Esophagus muscularis mucosa (tissue), 3 donors: ENCODE measurements at regions not wholly inside any gene's neighbourhood (a gene's known extent, or its start where the extent isn't known, plus 50 kb on each side); places are given as distances from the start of the nearest gene placed in this dataset.

Source experiments
- POLR2A ChIP-seq: fragments of 450-650 bp; IDR thresholded peaks from one replicate; pipeline ENCODE4 v1.6.1; 2017; ENCODE audit warnings: antibody characterized with exemption, moderate library complexity, mild to moderate bottlenecking, low read depth
- POLR2AphosphoS5 ChIP-seq, 2 donors: sonication (generic); formaldehyde crosslinking; IDR thresholded peaks; one replicate each; pipeline ENCODE4 v1.6.1; 2017; ENCODE audit warnings: antibody characterized with exemption in 2 of 2
- TF ChIP-seq, protein P1 (sequence below), 3 experiments: fragments of 200-600 bp in 2 of 3; fragments of 450-650 bp in 1 of 3; sonication (generic) in 2 of 3; IDR thresholded peaks; one replicate each; pipeline ENCODE4 v1.5.1; 2017 to 2019; ENCODE audit warnings: antibody characterized with exemption in 3 of 3, mild to moderate bottlenecking in 2 of 3, moderate library complexity in 1 of 3

DNA sequence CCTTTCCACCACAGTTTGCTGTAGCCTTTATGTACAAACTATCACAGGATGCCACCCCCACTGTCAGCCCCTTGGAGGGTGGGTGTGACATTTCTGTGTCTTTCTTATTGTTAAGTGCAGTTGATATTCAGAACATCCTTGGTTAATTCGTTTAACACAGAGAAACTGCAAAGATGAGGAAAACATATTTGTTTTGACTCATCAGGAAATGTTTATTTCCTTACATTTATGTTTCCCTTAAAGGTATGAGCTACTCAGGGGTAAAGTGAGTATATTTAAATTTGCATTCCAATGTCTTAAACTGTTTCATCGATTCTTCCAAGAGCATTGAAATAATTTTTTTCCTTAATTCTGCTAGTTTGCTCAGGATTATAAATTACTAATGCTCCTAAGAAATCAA lies 243.4 kb downstream of the RDH14 start:
- TF ChIP-seq POLR2A (no peak), POLR2AphosphoS5 (IDR thresholded peaks at IDR 0.05) (no peak)
- TF ChIP-seq, protein P1, sequence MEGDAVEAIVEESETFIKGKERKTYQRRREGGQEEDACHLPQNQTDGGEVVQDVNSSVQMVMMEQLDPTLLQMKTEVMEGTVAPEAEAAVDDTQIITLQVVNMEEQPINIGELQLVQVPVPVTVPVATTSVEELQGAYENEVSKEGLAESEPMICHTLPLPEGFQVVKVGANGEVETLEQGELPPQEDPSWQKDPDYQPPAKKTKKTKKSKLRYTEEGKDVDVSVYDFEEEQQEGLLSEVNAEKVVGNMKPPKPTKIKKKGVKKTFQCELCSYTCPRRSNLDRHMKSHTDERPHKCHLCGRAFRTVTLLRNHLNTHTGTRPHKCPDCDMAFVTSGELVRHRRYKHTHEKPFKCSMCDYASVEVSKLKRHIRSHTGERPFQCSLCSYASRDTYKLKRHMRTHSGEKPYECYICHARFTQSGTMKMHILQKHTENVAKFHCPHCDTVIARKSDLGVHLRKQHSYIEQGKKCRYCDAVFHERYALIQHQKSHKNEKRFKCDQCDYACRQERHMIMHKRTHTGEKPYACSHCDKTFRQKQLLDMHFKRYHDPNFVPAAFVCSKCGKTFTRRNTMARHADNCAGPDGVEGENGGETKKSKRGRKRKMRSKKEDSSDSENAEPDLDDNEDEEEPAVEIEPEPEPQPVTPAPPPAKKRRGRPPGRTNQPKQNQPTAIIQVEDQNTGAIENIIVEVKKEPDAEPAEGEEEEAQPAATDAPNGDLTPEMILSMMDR (IDR thresholded peaks at IDR 0.05): no peak
